ENCODE measurements at regions not wholly inside any gene's neighbourhood (a gene's known extent, or its start where the extent isn't known, plus 50 kb on each side); places are given as distances from the start of the nearest gene placed in this dataset.

- Histone ChIP-seq H4K20me1 (ENCODE audit: control insufficient read depth, extremely low read depth, insufficient read depth, low read length) (no peaks in the 10 kb centered on the region), H3K79me2 (ENCODE audit: control insufficient read depth, insufficient read depth, low read length) (no peaks in the 10 kb centered on the region), H3K36me3 (ENCODE audit: control insufficient read depth in 2 of 2, extremely low read depth in 1 of 2, insufficient read depth in 2 of 2, low read length in 2 of 2) (no peaks in the 10 kb centered on the region), H3K9me1 (ENCODE audit: control insufficient read depth, extremely low read depth, insufficient read depth, low read length) (no peaks in the 10 kb centered on the region), H3K27me3 (ENCODE audit: control insufficient read depth, extremely low read depth, insufficient read depth, low read length) (no peaks in the 10 kb centered on the region), H3K9ac (ENCODE audit: control insufficient read depth, extremely low read depth, insufficient read depth, low read length) (no peak overlapping the region), H3K4me2 (ENCODE audit: control insufficient read depth, extremely low read depth, insufficient read depth, low read depth, low read length) (no peak overlapping the region), H3K4me1 (ENCODE audit: control insufficient read depth, extremely low read depth, insufficient read depth, low read length) (no peaks in the 10 kb centered on the region), H3K27ac (ENCODE audit: control insufficient read depth, insufficient read depth, low read length) (no peak overlapping the region), H2AFZ (ENCODE audit: control insufficient read depth, low read length) (no peak overlapping the region), H3K4me3 (ENCODE audit: control insufficient read depth in 2 of 3, extremely low read depth in 1 of 3, insufficient read depth in 2 of 3, low read depth in 1 of 3, low read length in 3 of 3) (no peak overlapping the region), H3K9me3 (ENCODE audit: control insufficient read depth, low read depth, low read length) (no peaks in the 10 kb centered on the region)
- dilution Hi-C loops (cut with MboI; ENCODE audit: extremely low pct_ligation_motif_present, low sequenced_read_pairs), result no loop called here
- DNase-seq (ENCODE audit: low read depth, low spot score), result no peak
- no peak for TF ChIP-seq CTCF (optimal IDR thresholded peaks at IDR 0.05 in 1 of 3, IDR thresholded peaks at IDR 0.05 in 1 of 3, conservative IDR thresholded peaks at IDR 0.05 in 1 of 3; ENCODE audit: extremely low read depth in 1 of 3, insufficient read depth in 2 of 3, low read length in 3 of 3)
- no peak for TF ChIP-seq EZH2 (IDR thresholded peaks at IDR 0.05; ENCODE audit: low read length)
- FAIRE-seq, result no peak
These were observed 66.0 kb upstream of the SCN7A start for GRCh38 chr2:166560022-166560421.

GRCh38 chr2:166550923-166551322, 56.9 kb upstream of the SCN7A start:
- H3K79me2 ChIP-seq (ENCODE audit: control insufficient read depth, insufficient read depth, low read length), result no peaks in the 10 kb centered on the region
- DNase-seq (ENCODE audit: low read depth, low spot score), result no peak
- TF ChIP-seq CTCF (optimal IDR thresholded peaks at IDR 0.05 in 1 of 3, IDR thresholded peaks at IDR 0.05 in 1 of 3, conservative IDR thresholded peaks at IDR 0.05 in 1 of 3; ENCODE audit: extremely low read depth in 1 of 3, insufficient read depth in 2 of 3, low read length in 3 of 3), result no peak
- no peak for TF ChIP-seq EZH2 (IDR thresholded peaks at IDR 0.05; ENCODE audit: low read length)
- no peak overlapping the region for H3K9ac ChIP-seq (ENCODE audit: control insufficient read depth, extremely low read depth, insufficient read depth, low read length)
- H3K4me3 ChIP-seq (ENCODE audit: control insufficient read depth in 2 of 3, extremely low read depth in 1 of 3, insufficient read depth in 2 of 3, low read depth in 1 of 3, low read length in 3 of 3), result no peak overlapping the region
- H3K9me3 ChIP-seq (ENCODE audit: control insufficient read depth, low read depth, low read length), result no peaks in the 10 kb centered on the region
- no peaks in the 10 kb centered on the region for H3K4me1 ChIP-seq (ENCODE audit: control insufficient read depth, extremely low read depth, insufficient read depth, low read length)
- no peak overlapping the region for H3K4me2 ChIP-seq (ENCODE audit: control insufficient read depth, extremely low read depth, insufficient read depth, low read depth, low read length)
- no peak overlapping the region for H2AFZ ChIP-seq (ENCODE audit: control insufficient read depth, low read length)
- H3K27me3 ChIP-seq (ENCODE audit: control insufficient read depth, extremely low read depth, insufficient read depth, low read length), result no peaks in the 10 kb centered on the region
- no peaks in the 10 kb centered on the region for H3K9me1 ChIP-seq (ENCODE audit: control insufficient read depth, extremely low read depth, insufficient read depth, low read length)
- no peaks in the 10 kb centered on the region for H3K36me3 ChIP-seq (ENCODE audit: control insufficient read depth in 2 of 2, extremely low read depth in 1 of 2, insufficient read depth in 2 of 2, low read length in 2 of 2)
- FAIRE-seq, result no peak
- dilution Hi-C loops (cut with MboI; ENCODE audit: extremely low pct_ligation_motif_present, low sequenced_read_pairs), result no loop called here
- no peaks in the 10 kb centered on the region for H4K20me1 ChIP-seq (ENCODE audit: control insufficient read depth, extremely low read depth, insufficient read depth, low read length)
- no peak overlapping the region for H3K27ac ChIP-seq (ENCODE audit: control insufficient read depth, insufficient read depth, low read length)
